Hypothalamus (tissue), 51 donors: ENCODE measurements at regions not wholly inside any gene's neighbourhood (a gene's known extent, or its start where the extent isn't known, plus 50 kb on each side); places are given as distances from the start of the nearest gene placed in this dataset.

Experiments
- DNase-seq, 51 donors: peaks; one replicate each; lab custom pipeline; 2025; lab: John Stamatoyannopoulos, UW

- no peak for DNase-seq
Observed at GRCh38 chr5:4212981-4213819, 617.6 kb downstream of the IRX1 start.

- DNase-seq = no peak
Observed at GRCh38 chr5:4215143-4215542, 619.5 kb downstream of the IRX1 start.

GRCh38 chr5:4216142-4216541 lies 620.5 kb downstream of the IRX1 start:
- DNase-seq = no peak

- DNase-seq = no peak
Observed at GRCh38 chr5:4220016-4220415, 624.4 kb downstream of the IRX1 start.

GRCh38 chr5:4221048-4221447 lies 625.4 kb downstream of the IRX1 start:
- no peak for DNase-seq

GRCh38 chr5:4222147-4222546 lies 626.5 kb downstream of the IRX1 start:
- no peak for DNase-seq

- no peak for DNase-seq
Observed at GRCh38 chr5:4222821-4223220, 627.2 kb downstream of the IRX1 start.

- DNase-seq = no peak
Observed at GRCh38 chr5:4225741-4226140, 630.1 kb downstream of the IRX1 start.

GRCh38 chr5:4226565-4226964 lies 630.9 kb downstream of the IRX1 start:
- DNase-seq = no peak

- DNase-seq = no peak
Observed at GRCh38 chr5:4228708-4229107, 633.1 kb downstream of the IRX1 start.

GRCh38 chr5:4229414-4230292 lies 634.0 kb downstream of the IRX1 start:
- peak in 2 of 51 donors; percentile 5 to 7 for DNase-seq

GRCh38 chr5:4230471-4230785 lies 634.8 kb downstream of the IRX1 start:
- peak in 14 of 51 donors; percentile 6 to 53 (median 42) for DNase-seq

- peak in 40 of 51 donors; percentile 9 to 77 (median 44) for DNase-seq
Observed at GRCh38 chr5:4230786-4231641, 635.4 kb downstream of the IRX1 start.

GRCh38 chr5:4232084-4232483 lies 636.5 kb downstream of the IRX1 start:
- no peak for DNase-seq

- DNase-seq = no peak
Observed at GRCh38 chr5:4233671-4234070, 638.0 kb downstream of the IRX1 start.

- DNase-seq = no peak
Observed at GRCh38 chr5:4243479-4244264, 648.0 kb downstream of the IRX1 start.

- DNase-seq = no peak
Observed at GRCh38 chr5:4244306-4244705, 648.7 kb downstream of the IRX1 start.

GRCh38 chr5:4245076-4245475 lies 649.4 kb downstream of the IRX1 start:
- no peak for DNase-seq

GRCh38 chr5:4245511-4245910 lies 649.9 kb downstream of the IRX1 start:
- no peak for DNase-seq

- no peak for DNase-seq
Observed at GRCh38 chr5:4246447-4246846, 650.8 kb downstream of the IRX1 start.
